Transverse colon (tissue), 4 donors: ENCODE measurements at regions not wholly inside any gene's neighbourhood (a gene's known extent, or its start where the extent isn't known, plus 50 kb on each side); places are given as distances from the start of the nearest gene placed in this dataset.

ENCODE experiments used
- POLR2AphosphoS5 ChIP-seq, 3 donors: sonication (generic); formaldehyde crosslinking; IDR thresholded peaks; one replicate each; pipeline ENCODE4 v1.6.1; 2016; ENCODE audit warnings: antibody characterized with exemption in 3 of 3
- TF ChIP-seq, protein P1 (sequence below), 5 experiments: fragments of 200-600 bp in 3 of 5; fragments of 450-650 bp in 2 of 5; sonication (generic) in 3 of 5; IDR thresholded peaks; 1 replicate in 2 of 5; 2 replicates in 3 of 5; pipeline ENCODE4 v1.5.1; 2016 to 2017; ENCODE audit warnings: antibody characterized with exemption in 5 of 5, inconsistent platforms in 3 of 5, mild to moderate bottlenecking in 2 of 5, moderate library complexity in 1 of 5

DNA sequence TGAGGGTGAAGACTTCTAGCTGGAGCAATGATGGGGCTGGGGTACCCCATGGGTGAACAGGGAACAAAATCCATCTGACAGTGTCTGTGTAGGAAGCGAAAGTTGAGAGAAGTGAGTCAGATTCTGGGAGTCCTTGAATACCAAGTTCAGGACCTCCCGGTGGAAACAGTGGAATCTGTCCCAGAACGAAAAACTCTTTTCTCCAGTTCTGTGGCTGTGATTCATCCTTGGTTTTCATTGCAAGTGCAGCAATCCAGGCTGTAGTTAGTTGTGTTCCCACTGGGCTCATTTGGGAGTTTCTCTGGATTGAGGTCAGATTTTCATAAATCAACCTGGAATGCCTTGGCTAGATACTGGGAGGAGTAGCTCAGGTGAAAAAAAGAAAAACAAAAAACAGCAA is 120.7 kb downstream of the C12orf75 start:
- TF ChIP-seq, protein P1, sequence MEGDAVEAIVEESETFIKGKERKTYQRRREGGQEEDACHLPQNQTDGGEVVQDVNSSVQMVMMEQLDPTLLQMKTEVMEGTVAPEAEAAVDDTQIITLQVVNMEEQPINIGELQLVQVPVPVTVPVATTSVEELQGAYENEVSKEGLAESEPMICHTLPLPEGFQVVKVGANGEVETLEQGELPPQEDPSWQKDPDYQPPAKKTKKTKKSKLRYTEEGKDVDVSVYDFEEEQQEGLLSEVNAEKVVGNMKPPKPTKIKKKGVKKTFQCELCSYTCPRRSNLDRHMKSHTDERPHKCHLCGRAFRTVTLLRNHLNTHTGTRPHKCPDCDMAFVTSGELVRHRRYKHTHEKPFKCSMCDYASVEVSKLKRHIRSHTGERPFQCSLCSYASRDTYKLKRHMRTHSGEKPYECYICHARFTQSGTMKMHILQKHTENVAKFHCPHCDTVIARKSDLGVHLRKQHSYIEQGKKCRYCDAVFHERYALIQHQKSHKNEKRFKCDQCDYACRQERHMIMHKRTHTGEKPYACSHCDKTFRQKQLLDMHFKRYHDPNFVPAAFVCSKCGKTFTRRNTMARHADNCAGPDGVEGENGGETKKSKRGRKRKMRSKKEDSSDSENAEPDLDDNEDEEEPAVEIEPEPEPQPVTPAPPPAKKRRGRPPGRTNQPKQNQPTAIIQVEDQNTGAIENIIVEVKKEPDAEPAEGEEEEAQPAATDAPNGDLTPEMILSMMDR (IDR thresholded peaks at IDR 0.05): no peak
- TF ChIP-seq POLR2AphosphoS5 (IDR thresholded peaks at IDR 0.05): no peak
